Ascending aorta (tissue), 2 donors: ENCODE measurements at regions not wholly inside any gene's neighbourhood (a gene's known extent, or its start where the extent isn't known, plus 50 kb on each side); places are given as distances from the start of the nearest gene placed in this dataset.

Source experiments
- DNase-seq, 2 donors: peaks; one replicate each; pipeline ENCODE4 v3.0.0-alpha.2; 2019; ENCODE audit warnings: low spot score in 2 of 2
- H3K27ac ChIP-seq, 2 donors: fragments of 200-600 bp; sonication (generic); one replicate each; pipeline ENCODE4 v1.5.1; 2016 to 2017; ENCODE audit warnings: mild to moderate bottlenecking in 1 of 2
- H3K27me3 ChIP-seq: fragments of 200-600 bp; sonication (generic); one replicate; pipeline ENCODE4 v1.5.1; 2017
- H3K36me3 ChIP-seq, 2 donors: fragments of 200-600 bp; sonication (generic); one replicate each; pipeline ENCODE4 v1.5.1; 2016
- H3K4me1 ChIP-seq, 2 donors: fragments of 200-600 bp; sonication (generic); one replicate each; pipeline ENCODE4 v1.5.1; 2016 to 2017; ENCODE audit warnings: mild to moderate bottlenecking in 1 of 2
- H3K4me3 ChIP-seq, 2 donors: fragments of 200-600 bp; sonication (generic); one replicate each; pipeline ENCODE4 v1.5.1; 2016 to 2017; ENCODE audit warnings: mild to moderate bottlenecking in 1 of 2
- H3K9me3 ChIP-seq, 2 donors: fragments of 200-600 bp; sonication (generic); one replicate each; pipeline ENCODE4 v1.5.1; 2016
- intact Hi-C: fragments of 100-400 bp; cut with DNase I; formaldehyde crosslinking; loops from one replicate; pipeline ENCODE4 v1.15.1; 2023
- TF ChIP-seq, protein P1 (sequence below), 3 experiments: fragments of 200-600 bp in 2 of 3; fragments of 450-650 bp in 1 of 3; sonication (generic) in 2 of 3; IDR thresholded peaks; one replicate each; pipeline ENCODE4 v1.5.1; 2016 to 2019; ENCODE audit warnings: antibody characterized with exemption in 3 of 3, mild to moderate bottlenecking in 1 of 3, moderate library complexity in 1 of 3

DNA sequence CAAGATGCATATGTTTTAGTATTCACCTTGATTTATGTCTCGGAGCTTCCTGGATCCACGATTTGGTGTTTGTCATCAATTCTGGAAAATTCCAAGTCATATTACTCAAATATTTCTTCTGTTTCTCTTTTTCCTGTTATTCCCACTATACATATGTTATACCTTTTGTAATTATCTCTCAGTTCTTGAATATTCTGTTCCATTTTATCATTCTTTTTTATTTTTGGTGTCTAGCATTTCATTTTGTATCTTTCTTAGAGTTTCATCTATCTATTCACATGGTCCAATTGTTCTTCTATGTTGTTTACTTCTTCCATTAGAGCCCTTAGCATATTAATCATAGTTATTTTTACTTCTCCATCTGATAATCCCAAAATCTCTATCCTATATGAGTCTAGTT, 637.8 kb upstream of the GRAMD2B start:
- no peak for DNase-seq
- TF ChIP-seq, protein P1, sequence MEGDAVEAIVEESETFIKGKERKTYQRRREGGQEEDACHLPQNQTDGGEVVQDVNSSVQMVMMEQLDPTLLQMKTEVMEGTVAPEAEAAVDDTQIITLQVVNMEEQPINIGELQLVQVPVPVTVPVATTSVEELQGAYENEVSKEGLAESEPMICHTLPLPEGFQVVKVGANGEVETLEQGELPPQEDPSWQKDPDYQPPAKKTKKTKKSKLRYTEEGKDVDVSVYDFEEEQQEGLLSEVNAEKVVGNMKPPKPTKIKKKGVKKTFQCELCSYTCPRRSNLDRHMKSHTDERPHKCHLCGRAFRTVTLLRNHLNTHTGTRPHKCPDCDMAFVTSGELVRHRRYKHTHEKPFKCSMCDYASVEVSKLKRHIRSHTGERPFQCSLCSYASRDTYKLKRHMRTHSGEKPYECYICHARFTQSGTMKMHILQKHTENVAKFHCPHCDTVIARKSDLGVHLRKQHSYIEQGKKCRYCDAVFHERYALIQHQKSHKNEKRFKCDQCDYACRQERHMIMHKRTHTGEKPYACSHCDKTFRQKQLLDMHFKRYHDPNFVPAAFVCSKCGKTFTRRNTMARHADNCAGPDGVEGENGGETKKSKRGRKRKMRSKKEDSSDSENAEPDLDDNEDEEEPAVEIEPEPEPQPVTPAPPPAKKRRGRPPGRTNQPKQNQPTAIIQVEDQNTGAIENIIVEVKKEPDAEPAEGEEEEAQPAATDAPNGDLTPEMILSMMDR (IDR thresholded peaks at IDR 0.05) = no peak
- intact Hi-C loops = no loop called here
- Histone ChIP-seq H3K27ac (no peak overlapping the region), H3K4me3 (no peak overlapping the region), H3K36me3 (no peaks in the 10 kb centered on the region), H3K4me1 (no peaks in the 10 kb centered on the region), H3K27me3 (no peaks in the 10 kb centered on the region), H3K9me3 (no peaks in the 10 kb centered on the region)

DNA sequence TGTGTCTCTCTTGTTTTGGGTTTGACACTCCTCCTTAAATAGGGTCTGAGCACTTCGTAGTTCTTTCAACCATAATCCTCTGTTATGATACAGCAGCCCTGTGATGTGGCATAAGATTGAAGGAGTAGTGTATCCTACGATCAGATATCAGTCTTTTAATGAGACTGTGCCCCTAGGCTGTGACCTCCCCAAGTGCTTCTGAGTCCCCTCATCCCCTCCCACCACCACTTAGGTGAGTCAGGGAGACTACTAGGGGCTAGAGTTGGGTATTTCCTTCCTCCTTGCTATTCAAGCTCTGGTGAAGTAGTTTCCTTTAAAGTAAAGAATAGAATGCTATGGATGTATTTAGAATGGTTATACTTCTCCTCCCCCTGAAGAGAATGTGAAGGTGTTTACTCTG, 637.2 kb upstream of the GRAMD2B start:
- Histone ChIP-seq H3K4me1 (no peaks in the 10 kb centered on the region), H3K9me3 (no peaks in the 10 kb centered on the region), H3K27me3 (no peaks in the 10 kb centered on the region), H3K4me3 (no peak overlapping the region), H3K27ac (no peak overlapping the region), H3K36me3 (no peaks in the 10 kb centered on the region)
- intact Hi-C loops = no loop called here
- DNase-seq = no peak
- TF ChIP-seq, protein P1 (IDR thresholded peaks at IDR 0.05) = no peak

DNA sequence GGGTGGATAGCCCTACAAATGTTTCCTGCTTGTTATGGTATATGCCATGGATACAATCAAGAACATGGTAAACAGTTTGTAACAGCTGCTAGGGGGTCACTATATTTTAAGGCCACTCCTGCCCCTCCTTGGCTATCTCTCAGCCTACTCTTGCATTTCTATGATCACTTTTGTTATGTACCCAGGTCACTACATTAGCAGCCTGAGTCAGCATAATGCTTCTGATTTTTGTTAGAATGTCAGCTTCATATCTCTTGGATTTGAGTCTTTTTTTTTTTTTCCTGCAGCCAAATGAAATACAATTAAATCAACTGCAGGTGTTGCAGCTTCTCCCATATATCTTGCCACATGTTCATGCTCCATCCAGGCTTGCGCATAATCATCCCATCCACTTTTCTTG, 629.7 kb upstream of the GRAMD2B start:
- TF ChIP-seq, protein P1 (IDR thresholded peaks at IDR 0.05) = no peak
- Histone ChIP-seq H3K9me3 (no peaks in the 10 kb centered on the region), H3K4me3 (no peak overlapping the region), H3K4me1 (no peaks in the 10 kb centered on the region), H3K27ac (no peak overlapping the region), H3K27me3 (no peaks in the 10 kb centered on the region), H3K36me3 (no peaks in the 10 kb centered on the region)
- no peak for DNase-seq
- intact Hi-C loops = no loop called here

- DNase-seq = no peak
- H3K4me3 ChIP-seq = no peak overlapping the region
- H3K9me3 ChIP-seq = no peaks in the 10 kb centered on the region
- intact Hi-C loops = no loop called here
- no peak overlapping the region for H3K27ac ChIP-seq
- H3K27me3 ChIP-seq = no peaks in the 10 kb centered on the region
- no peaks in the 10 kb centered on the region for H3K4me1 ChIP-seq
- no peaks in the 10 kb centered on the region for H3K36me3 ChIP-seq
- TF ChIP-seq, protein P1 (IDR thresholded peaks at IDR 0.05) = no peak
Measured at GRCh38 chr5:125794922-125795321, 628.3 kb upstream of the GRAMD2B start.

DNA sequence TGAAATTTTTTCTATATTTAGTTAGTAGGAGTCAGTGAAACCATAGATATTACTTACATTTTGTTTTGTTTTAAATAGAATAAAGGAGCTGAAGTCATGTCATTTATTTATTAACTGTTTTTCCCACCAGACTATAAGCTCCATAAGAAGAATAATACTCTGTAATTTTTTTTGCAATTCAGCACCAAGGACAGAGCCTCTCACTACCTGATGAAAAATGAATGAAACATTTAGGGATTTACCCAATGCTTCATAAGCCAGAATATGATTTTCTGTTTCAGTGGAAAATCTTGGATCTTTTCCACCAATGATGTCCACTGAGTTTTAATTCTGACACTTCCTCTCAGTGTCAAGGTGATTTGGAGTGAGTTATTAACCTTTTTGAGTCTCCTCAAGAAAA, 624.9 kb upstream of the GRAMD2B start:
- no peaks in the 10 kb centered on the region for H3K27me3 ChIP-seq
- no peaks in the 10 kb centered on the region for H3K4me1 ChIP-seq
- no peak overlapping the region for H3K27ac ChIP-seq
- no peaks in the 10 kb centered on the region for H3K9me3 ChIP-seq
- no peaks in the 10 kb centered on the region for H3K36me3 ChIP-seq
- intact Hi-C loops = no loop called here
- DNase-seq = no peak
- H3K4me3 ChIP-seq = no peak overlapping the region
- TF ChIP-seq, protein P1 (IDR thresholded peaks at IDR 0.05) = no peak

DNA sequence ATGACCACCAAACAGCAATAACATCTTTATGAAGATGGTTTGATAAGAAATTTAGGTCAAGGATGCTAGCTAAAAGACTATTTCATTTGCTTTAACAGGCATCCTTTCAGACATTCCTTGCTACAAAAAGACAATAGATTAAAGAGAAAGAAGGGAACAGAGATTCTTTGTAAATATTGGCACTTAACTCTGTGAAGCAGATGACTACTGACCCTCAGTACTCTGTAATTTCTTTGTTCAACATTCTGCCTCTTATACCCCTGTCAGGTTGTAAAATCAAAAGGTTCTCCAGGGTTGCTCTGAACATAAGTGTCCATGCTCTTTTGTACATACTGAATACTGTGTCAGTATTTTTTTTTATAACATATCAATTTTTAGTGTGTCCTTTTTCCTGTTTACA, 610.6 kb upstream of the GRAMD2B start:
- Histone ChIP-seq H3K36me3 (no peaks in the 10 kb centered on the region), H3K9me3 (no peaks in the 10 kb centered on the region), H3K4me3 (no peak overlapping the region), H3K4me1 (no peaks in the 10 kb centered on the region), H3K27me3 (no peaks in the 10 kb centered on the region), H3K27ac (no peak overlapping the region)
- TF ChIP-seq, protein P1 (IDR thresholded peaks at IDR 0.05) = no peak
- no peak for DNase-seq
- intact Hi-C loops = no loop called here
